Neural progenitor cell (in vitro differentiated cells): ENCODE measurements at regions not wholly inside any gene's neighbourhood (a gene's known extent, or its start where the extent isn't known, plus 50 kb on each side); places are given as distances from the start of the nearest gene placed in this dataset.

Experiments
- DNase-seq: peaks from one replicate; pipeline ENCODE4 v3.0.0-alpha.2; 2016; ENCODE audit warnings: low spot score
- H2AFZ ChIP-seq: fragments of 200-600 bp; sonication (generic); replicated peaks from 2 replicates; pipeline ENCODE4 v1.6.1; 2016; ENCODE audit warnings: antibody characterized with exemption
- H3F3A ChIP-seq: fragments of 200-600 bp; sonication (generic); 2 replicates; pipeline ENCODE4 v1.6.1; 2016; ENCODE audit warnings: antibody characterized with exemption, low read depth
- H3K27ac ChIP-seq: fragments of 200-600 bp; sonication (generic); 2 replicates; pipeline ENCODE4 v1.5.1; 2016; ENCODE audit warnings: mild to moderate bottlenecking
- H3K27me3 ChIP-seq: fragments of 200-600 bp; sonication (generic); 2 replicates; pipeline ENCODE4 v1.6.1; 2016; ENCODE audit warnings: mild to moderate bottlenecking, moderate library complexity
- H3K36me3 ChIP-seq: fragments of 200-600 bp; sonication (generic); 2 replicates; pipeline ENCODE4 v1.5.1; 2016
- H3K4me1 ChIP-seq: fragments of 200-600 bp; sonication (generic); 2 replicates; pipeline ENCODE4 v1.6.1; 2016; ENCODE audit warnings: mixed run types
- H3K4me2 ChIP-seq: fragments of 200-600 bp; sonication (generic); 2 replicates; pipeline ENCODE4 v1.6.1; 2016
- H3K4me3 ChIP-seq: fragments of 200-600 bp; sonication (generic); 2 replicates; pipeline ENCODE4 v1.5.1; 2016
- H3K79me2 ChIP-seq: fragments of 200-600 bp; sonication (generic); 2 replicates; pipeline ENCODE4 v1.6.1; 2016; ENCODE audit warnings: low read depth
- H3K9ac ChIP-seq: fragments of 200-600 bp; sonication (generic); 2 replicates; pipeline ENCODE4 v1.6.1; 2016
- H3K9me3 ChIP-seq: fragments of 200-600 bp; sonication (generic); 2 replicates; pipeline ENCODE4 v1.5.1; 2016; ENCODE audit warnings: low read depth
- H4K20me1 ChIP-seq: fragments of 200-600 bp; sonication (generic); 2 replicates; pipeline ENCODE4 v1.6.1; 2016; ENCODE audit warnings: low read depth
- H3K27ac Mint-ChIP-seq: 3 replicates; pipeline ENCODE4 v1.8.0; 2021; ENCODE audit warnings: mixed read lengths
- H3K27me3 Mint-ChIP-seq: 2 replicates; pipeline ENCODE4 v1.8.0; 2022; ENCODE audit warnings: low read depth, mild to moderate bottlenecking, inconsistent platforms, moderate library complexity, mixed read lengths; ENCODE audit not compliant: insufficient read depth
- H3K36me3 Mint-ChIP-seq: 3 replicates; pipeline ENCODE4 v1.8.0; 2021; ENCODE audit warnings: mixed read lengths
- H3K4me1 Mint-ChIP-seq: 3 replicates; pipeline ENCODE4 v1.8.0; 2021; ENCODE audit warnings: mixed read lengths
- H3K4me3 Mint-ChIP-seq: 3 replicates; pipeline ENCODE4 v1.8.0; 2021; ENCODE audit warnings: mild to moderate bottlenecking, moderate library complexity, mixed read lengths
- H3K9me3 Mint-ChIP-seq: 3 replicates; pipeline ENCODE4 v1.8.0; 2020; ENCODE audit warnings: mixed read lengths
- CTCF ChIP-seq: fragments of 200-600 bp; sonication (generic); IDR thresholded peaks from 2 replicates; pipeline ENCODE4 v1.5.1; 2017; ENCODE audit warnings: antibody characterized with exemption, mild to moderate bottlenecking
- EZH2 ChIP-seq: fragments of 200-600 bp; sonication (generic); IDR thresholded peaks from 2 replicates; pipeline ENCODE4 v1.6.1; 2017; ENCODE audit warnings: antibody characterized with exemption, mild to moderate bottlenecking, moderate library complexity
- EZH2phosphoT487 ChIP-seq: fragments of 200-600 bp; sonication (generic); IDR thresholded peaks from 2 replicates; pipeline ENCODE4 v1.6.1; 2017; ENCODE audit warnings: antibody characterized with exemption

- no peak overlapping the region for H3K4me2 ChIP-seq
- no peaks in the 10 kb centered on the region for H3K9me3 ChIP-seq
- H2AFZ ChIP-seq: no peak overlapping the region
- H3K27ac ChIP-seq: no peak overlapping the region
- TF ChIP-seq EZH2phosphoT487 (no peak), EZH2 (no peak), CTCF (no peak)
- H3K79me2 ChIP-seq: no peaks in the 10 kb centered on the region
- Mint-ChIP-seq H3K4me3 (no peak overlapping the region), H3K27me3 (no peaks in the 10 kb centered on the region), H3K36me3 (no peaks in the 10 kb centered on the region), H3K4me1 (no peaks in the 10 kb centered on the region), H3K27ac (no peak overlapping the region), H3K9me3 (peaks cover 3% of the 10 kb centered on the region)
- no peaks in the 10 kb centered on the region for H3K36me3 ChIP-seq
- peaks cover 7% of the 10 kb centered on the region for H3K4me1 ChIP-seq
- no peaks in the 10 kb centered on the region for H3K27me3 ChIP-seq
- H3F3A ChIP-seq: no peaks in the 10 kb centered on the region
- H4K20me1 ChIP-seq: no peaks in the 10 kb centered on the region
- no peak for DNase-seq
- H3K4me3 ChIP-seq: no peak overlapping the region
- H3K9ac ChIP-seq: no peak overlapping the region
Observed at GRCh38 chr4:66991521-66991920, 553.8 kb downstream of the CENPC start.

- Histone ChIP-seq H3K27me3 (no peaks in the 10 kb centered on the region), H3K4me1 (no peaks in the 10 kb centered on the region), H3K27ac (no peak overlapping the region), H3K9me3 (no peaks in the 10 kb centered on the region), H4K20me1 (no peaks in the 10 kb centered on the region), H3K36me3 (no peaks in the 10 kb centered on the region), H3F3A (no peaks in the 10 kb centered on the region), H2AFZ (no peak overlapping the region), H3K4me3 (no peak overlapping the region), H3K4me2 (no peak overlapping the region), H3K9ac (no peak overlapping the region), H3K79me2 (no peaks in the 10 kb centered on the region)
- TF ChIP-seq CTCF: no peak
- TF ChIP-seq EZH2phosphoT487: no peak
- TF ChIP-seq EZH2: no peak
- no peak overlapping the region for H3K4me3 Mint-ChIP-seq
- no peaks in the 10 kb centered on the region for H3K36me3 Mint-ChIP-seq
- H3K9me3 Mint-ChIP-seq: no peaks in the 10 kb centered on the region
- no peaks in the 10 kb centered on the region for H3K4me1 Mint-ChIP-seq
- H3K27ac Mint-ChIP-seq: no peak overlapping the region
- DNase-seq: no peak
- H3K27me3 Mint-ChIP-seq: no peaks in the 10 kb centered on the region
Observed at GRCh38 chr4:66974665-66975064, 570.6 kb downstream of the CENPC start.

- Histone ChIP-seq H3F3A (no peaks in the 10 kb centered on the region), H2AFZ (peak overlapping the region; percentile 13)
- TF ChIP-seq EZH2 (no peak), CTCF (peak; percentile 30), EZH2phosphoT487 (no peak)
Observed at GRCh38 chr4:66972087-66972486, 573.2 kb downstream of the CENPC start.

GRCh38 chr4:66964467-66964866 is 580.8 kb downstream of the CENPC start:
- Histone ChIP-seq H3F3A (no peaks in the 10 kb centered on the region), H3K4me1 (no peaks in the 10 kb centered on the region), H3K9me3 (no peaks in the 10 kb centered on the region), H4K20me1 (no peaks in the 10 kb centered on the region), H2AFZ (no peak overlapping the region), H3K9ac (no peak overlapping the region), H3K79me2 (no peaks in the 10 kb centered on the region), H3K36me3 (no peaks in the 10 kb centered on the region), H3K4me3 (no peak overlapping the region), H3K27me3 (no peaks in the 10 kb centered on the region), H3K27ac (no peak overlapping the region), H3K4me2 (no peak overlapping the region)
- TF ChIP-seq EZH2 (no peak), EZH2phosphoT487 (no peak), CTCF (no peak)
- Mint-ChIP-seq H3K27me3 (no peaks in the 10 kb centered on the region), H3K36me3 (no peaks in the 10 kb centered on the region), H3K9me3 (no peaks in the 10 kb centered on the region), H3K4me1 (no peaks in the 10 kb centered on the region), H3K27ac (no peak overlapping the region), H3K4me3 (no peak overlapping the region)
- DNase-seq: no peak

More at GRCh38 chr4:66972087-66972486, 573.2 kb downstream of the CENPC start:
- H3K79me2 ChIP-seq: no peaks in the 10 kb centered on the region
- no peak overlapping the region for H3K4me3 ChIP-seq
- no peaks in the 10 kb centered on the region for H3K9me3 ChIP-seq
- H4K20me1 ChIP-seq: no peaks in the 10 kb centered on the region
- H3K9me3 Mint-ChIP-seq: no peaks in the 10 kb centered on the region
- H3K36me3 Mint-ChIP-seq: no peaks in the 10 kb centered on the region
- no peaks in the 10 kb centered on the region for H3K4me1 Mint-ChIP-seq
- H3K4me2 ChIP-seq: no peak overlapping the region
- no peaks in the 10 kb centered on the region for H3K27me3 Mint-ChIP-seq
- H3K36me3 ChIP-seq: no peaks in the 10 kb centered on the region
- DNase-seq: no peak
- no peak overlapping the region for H3K4me3 Mint-ChIP-seq
- no peak overlapping the region for H3K27ac ChIP-seq
- no peak overlapping the region for H3K9ac ChIP-seq
- H3K27me3 ChIP-seq: no peaks in the 10 kb centered on the region
- H3K27ac Mint-ChIP-seq: no peak overlapping the region
- no peaks in the 10 kb centered on the region for H3K4me1 ChIP-seq
